ENCODE measurements at regions not wholly inside any gene's neighbourhood (a gene's known extent, or its start where the extent isn't known, plus 50 kb on each side); places are given as distances from the start of the nearest gene placed in this dataset.

DNA sequence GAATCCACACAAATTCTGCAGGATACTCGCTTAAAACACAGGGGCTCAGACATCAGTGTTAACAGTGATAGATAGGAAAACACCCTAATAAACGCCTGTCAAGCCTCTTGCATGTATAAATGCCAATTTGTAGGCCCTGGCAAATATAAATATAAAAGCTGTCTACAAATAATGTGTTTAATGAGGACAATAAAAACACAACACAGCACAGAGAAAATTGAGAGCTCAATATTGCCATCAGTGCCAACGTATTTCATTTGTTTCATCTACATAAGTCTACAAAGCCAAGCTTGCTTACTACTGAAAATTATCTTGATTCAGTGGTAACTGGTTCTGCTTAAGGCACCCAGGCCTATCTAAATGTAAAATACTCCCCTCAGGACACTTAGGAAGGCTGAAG, 1387.0 kb upstream of the TENM4 start:
- Histone ChIP-seq H3K4me3 (ENCODE audit: low read depth in 1 of 2, low read length in 2 of 2) (no peak overlapping the region), H3K4me1 (ENCODE audit: insufficient read depth, low read length) (no peaks in the 10 kb centered on the region), H3K36me3 (ENCODE audit: insufficient read depth, low read length) (no peaks in the 10 kb centered on the region), H3K9me3 (ENCODE audit: low read length) (no peaks in the 10 kb centered on the region), H3K27me3 (ENCODE audit: control insufficient read depth in 1 of 2, insufficient read depth in 2 of 2, low read length in 2 of 2) (no peaks in the 10 kb centered on the region), H3K9ac (ENCODE audit: low read length) (no peak overlapping the region), H3K27ac (ENCODE audit: low read depth, low read length) (no peak overlapping the region)

DNA sequence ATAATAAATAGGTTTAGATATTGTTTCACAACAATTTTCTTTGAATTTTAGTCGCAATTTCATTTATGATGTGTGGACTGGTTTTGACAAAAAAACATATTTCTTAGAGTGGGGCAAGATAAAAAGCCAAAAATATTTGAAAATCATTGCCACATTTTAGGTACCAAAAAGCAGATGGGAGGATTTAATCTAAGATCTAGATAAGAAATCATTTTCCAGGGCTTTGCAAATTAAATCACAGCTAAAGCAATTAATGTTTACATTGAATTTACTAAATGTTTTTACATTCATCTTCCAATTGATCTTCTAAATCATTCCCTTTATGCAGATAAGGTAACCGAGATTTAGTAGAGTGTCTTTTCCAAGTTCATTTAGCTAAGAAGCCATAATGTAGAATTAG, 1386.0 kb upstream of the TENM4 start:
- H3K27ac ChIP-seq (ENCODE audit: low read depth, low read length) = no peak overlapping the region
- no peaks in the 10 kb centered on the region for H3K4me1 ChIP-seq (ENCODE audit: insufficient read depth, low read length)
- H3K9ac ChIP-seq (ENCODE audit: low read length) = no peak overlapping the region
- no peaks in the 10 kb centered on the region for H3K27me3 ChIP-seq (ENCODE audit: control insufficient read depth in 1 of 2, insufficient read depth in 2 of 2, low read length in 2 of 2)
- H3K36me3 ChIP-seq (ENCODE audit: insufficient read depth, low read length) = no peaks in the 10 kb centered on the region
- H3K9me3 ChIP-seq (ENCODE audit: low read length) = no peaks in the 10 kb centered on the region
- no peak overlapping the region for H3K4me3 ChIP-seq (ENCODE audit: low read depth in 1 of 2, low read length in 2 of 2)

DNA sequence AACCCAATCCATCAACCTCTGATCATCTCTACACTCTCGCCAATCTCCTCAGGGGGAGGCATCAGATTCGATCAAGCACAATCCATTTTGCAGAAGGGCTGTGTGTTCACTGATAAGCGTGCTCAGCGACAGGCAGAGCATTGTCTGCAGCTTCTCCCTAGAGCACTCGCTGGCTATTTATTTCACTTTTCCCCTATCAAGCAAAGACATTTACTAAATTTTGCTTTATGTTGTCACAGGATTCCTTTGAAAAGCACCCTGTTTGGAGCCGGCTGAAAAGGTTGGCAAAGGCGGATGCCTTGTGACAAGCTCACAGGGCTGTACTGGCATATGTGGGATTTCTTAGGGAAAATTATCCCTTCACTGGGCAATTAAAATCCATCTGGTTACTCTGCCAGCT, 1381.5 kb upstream of the TENM4 start:
- H3K9ac ChIP-seq (ENCODE audit: low read length) = no peak overlapping the region
- no peaks in the 10 kb centered on the region for H3K27me3 ChIP-seq (ENCODE audit: control insufficient read depth in 1 of 2, insufficient read depth in 2 of 2, low read length in 2 of 2)
- no peaks in the 10 kb centered on the region for H3K36me3 ChIP-seq (ENCODE audit: insufficient read depth, low read length)
- no peaks in the 10 kb centered on the region for H3K9me3 ChIP-seq (ENCODE audit: low read length)
- no peak overlapping the region for H3K4me3 ChIP-seq (ENCODE audit: low read depth in 1 of 2, low read length in 2 of 2)
- H3K4me1 ChIP-seq (ENCODE audit: insufficient read depth, low read length) = no peaks in the 10 kb centered on the region
- no peak overlapping the region for H3K27ac ChIP-seq (ENCODE audit: low read depth, low read length)

DNA sequence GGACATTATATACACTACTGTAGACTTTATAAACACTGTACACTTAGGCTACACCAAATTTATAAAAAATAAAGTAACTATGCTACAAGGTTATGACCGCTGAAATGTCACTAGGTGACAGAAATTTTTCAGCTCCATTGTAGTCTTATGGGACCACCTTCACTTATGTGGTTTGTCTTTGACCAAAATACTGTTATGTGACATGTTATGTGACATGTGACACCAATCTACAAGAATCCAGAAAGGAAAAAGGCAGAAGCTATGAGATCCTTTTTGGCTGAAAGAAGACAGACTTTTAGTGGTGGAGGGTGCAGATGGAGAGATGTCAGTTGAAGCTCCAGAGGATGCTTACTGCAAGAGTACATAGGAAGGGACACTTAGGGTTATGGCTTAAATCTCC, 1378.4 kb upstream of the TENM4 start:
- Histone ChIP-seq H3K36me3 (ENCODE audit: insufficient read depth, low read length) (no peaks in the 10 kb centered on the region), H3K4me1 (ENCODE audit: insufficient read depth, low read length) (no peaks in the 10 kb centered on the region), H3K9me3 (ENCODE audit: low read length) (no peaks in the 10 kb centered on the region), H3K4me3 (ENCODE audit: low read depth in 1 of 2, low read length in 2 of 2) (no peak overlapping the region), H3K9ac (ENCODE audit: low read length) (no peak overlapping the region), H3K27ac (ENCODE audit: low read depth, low read length) (no peak overlapping the region), H3K27me3 (ENCODE audit: control insufficient read depth in 1 of 2, insufficient read depth in 2 of 2, low read length in 2 of 2) (no peaks in the 10 kb centered on the region)

DNA sequence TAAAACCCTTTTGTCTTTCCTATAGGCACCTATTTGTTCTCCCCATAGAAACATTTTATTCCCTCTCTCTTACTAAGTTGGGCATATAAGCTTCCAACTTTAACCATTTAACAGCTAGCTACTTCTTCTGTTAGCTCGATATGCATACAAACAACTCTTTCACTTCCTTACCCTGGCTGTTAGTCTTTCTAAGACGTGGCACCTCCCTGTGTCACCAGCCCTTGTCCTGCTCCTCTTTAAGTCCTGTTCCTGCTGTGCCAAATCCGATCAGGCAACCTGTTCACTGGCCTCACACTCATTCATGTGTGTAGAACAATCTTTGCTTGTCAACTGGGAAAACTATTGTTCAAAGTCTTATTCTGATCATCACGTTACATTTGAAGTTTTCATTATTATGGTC, 1376.1 kb upstream of the TENM4 start:
- H3K36me3 ChIP-seq (ENCODE audit: insufficient read depth, low read length) = no peaks in the 10 kb centered on the region
- H3K9me3 ChIP-seq (ENCODE audit: low read length) = no peaks in the 10 kb centered on the region
- no peaks in the 10 kb centered on the region for H3K27me3 ChIP-seq (ENCODE audit: control insufficient read depth in 1 of 2, insufficient read depth in 2 of 2, low read length in 2 of 2)
- H3K27ac ChIP-seq (ENCODE audit: low read depth, low read length) = no peak overlapping the region
- no peaks in the 10 kb centered on the region for H3K4me1 ChIP-seq (ENCODE audit: insufficient read depth, low read length)
- H3K4me3 ChIP-seq (ENCODE audit: low read depth in 1 of 2, low read length in 2 of 2) = no peak overlapping the region
- no peak overlapping the region for H3K9ac ChIP-seq (ENCODE audit: low read length)

DNA sequence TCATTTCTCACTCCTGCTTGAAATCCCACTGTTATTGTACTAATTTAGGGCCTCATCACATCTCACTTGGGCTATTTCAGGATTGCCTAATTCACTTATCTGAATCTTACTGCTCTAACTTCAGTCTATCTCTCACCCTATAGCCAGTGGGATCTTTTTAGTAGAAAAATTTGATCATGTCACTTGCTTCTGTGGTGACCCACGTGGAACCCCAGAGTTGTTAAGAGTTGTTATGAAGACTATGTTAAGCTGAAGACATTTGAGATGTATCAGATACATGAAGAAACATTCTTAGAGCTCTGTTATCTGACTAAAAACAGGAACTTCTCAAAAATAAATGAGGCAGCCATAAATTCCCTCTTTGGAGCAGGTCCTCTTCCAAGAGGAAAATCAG, 1375.6 kb upstream of the TENM4 start:
- Histone ChIP-seq H3K9ac (ENCODE audit: low read length) (no peak overlapping the region), H3K27ac (ENCODE audit: low read depth, low read length) (no peak overlapping the region), H3K4me1 (ENCODE audit: insufficient read depth, low read length) (no peaks in the 10 kb centered on the region), H3K9me3 (ENCODE audit: low read length) (no peaks in the 10 kb centered on the region), H3K36me3 (ENCODE audit: insufficient read depth, low read length) (no peaks in the 10 kb centered on the region), H3K4me3 (ENCODE audit: low read depth in 1 of 2, low read length in 2 of 2) (no peak overlapping the region), H3K27me3 (ENCODE audit: control insufficient read depth in 1 of 2, insufficient read depth in 2 of 2, low read length in 2 of 2) (no peaks in the 10 kb centered on the region)

DNA sequence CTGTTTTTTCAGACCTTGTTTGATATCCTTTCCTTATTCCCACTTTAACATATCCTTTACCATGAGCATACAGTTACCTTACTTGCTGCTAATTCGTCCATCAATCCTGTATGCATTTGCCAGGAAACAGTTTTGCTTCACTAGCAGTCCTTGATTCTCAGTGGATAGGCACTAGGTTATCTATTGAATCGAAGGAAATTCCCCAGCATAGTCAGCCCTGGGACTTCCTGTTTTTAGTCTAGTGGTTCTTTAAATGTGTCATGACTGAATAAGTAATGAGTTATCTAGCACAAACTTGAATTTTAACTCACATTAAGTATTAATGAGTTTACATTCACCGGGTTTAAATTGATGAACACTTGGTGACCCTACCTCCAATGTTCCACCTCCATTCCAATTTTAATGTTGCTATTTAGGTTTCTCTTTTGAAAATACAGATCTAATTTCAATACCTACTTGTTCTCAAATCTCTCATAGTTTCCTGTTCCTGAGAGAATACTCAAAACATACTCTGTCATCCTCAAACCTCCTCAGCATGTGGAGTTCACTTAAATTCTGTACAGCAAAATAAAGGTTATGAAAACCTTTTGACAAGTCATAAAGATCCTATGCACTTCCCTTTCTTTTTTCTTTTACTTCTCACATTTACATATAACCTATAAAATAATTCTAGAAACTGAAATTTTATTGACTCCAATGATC, 1375.1 kb upstream of the TENM4 start:
- no peak overlapping the region for H3K4me3 ChIP-seq (ENCODE audit: low read depth in 1 of 2, low read length in 2 of 2)
- H3K4me1 ChIP-seq (ENCODE audit: insufficient read depth, low read length) = no peaks in the 10 kb centered on the region
- H3K9ac ChIP-seq (ENCODE audit: low read length) = no peak overlapping the region
- no peaks in the 10 kb centered on the region for H3K36me3 ChIP-seq (ENCODE audit: insufficient read depth, low read length)
- H3K27ac ChIP-seq (ENCODE audit: low read depth, low read length) = no peak overlapping the region
- H3K27me3 ChIP-seq (ENCODE audit: control insufficient read depth in 1 of 2, insufficient read depth in 2 of 2, low read length in 2 of 2) = no peaks in the 10 kb centered on the region
- H3K9me3 ChIP-seq (ENCODE audit: low read length) = no peaks in the 10 kb centered on the region

DNA sequence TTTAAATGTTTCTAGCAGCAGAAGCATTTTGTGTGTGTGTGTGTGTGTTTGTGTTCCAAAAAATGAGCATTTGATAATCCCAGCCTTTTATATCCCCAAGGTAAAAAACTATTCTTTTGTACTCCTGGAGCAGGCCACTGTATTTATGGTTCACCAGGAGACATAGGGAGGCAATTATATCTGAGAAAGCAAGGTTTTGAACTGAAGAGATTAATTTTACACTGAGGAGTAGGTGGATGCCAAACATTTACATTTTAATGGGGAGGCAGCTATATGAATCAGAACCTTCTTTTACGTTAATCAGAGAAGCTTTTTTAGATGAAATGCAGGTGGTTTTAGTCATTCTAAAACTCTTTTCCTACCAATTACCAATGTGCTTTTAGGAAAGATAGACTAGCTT, 1374.0 kb upstream of the TENM4 start:
- H3K9me3 ChIP-seq (ENCODE audit: low read length) = no peaks in the 10 kb centered on the region
- H3K36me3 ChIP-seq (ENCODE audit: insufficient read depth, low read length) = no peaks in the 10 kb centered on the region
- H3K9ac ChIP-seq (ENCODE audit: low read length) = no peak overlapping the region
- no peak overlapping the region for H3K4me3 ChIP-seq (ENCODE audit: low read depth in 1 of 2, low read length in 2 of 2)
- no peaks in the 10 kb centered on the region for H3K27me3 ChIP-seq (ENCODE audit: control insufficient read depth in 1 of 2, insufficient read depth in 2 of 2, low read length in 2 of 2)
- no peak overlapping the region for H3K27ac ChIP-seq (ENCODE audit: low read depth, low read length)
- no peaks in the 10 kb centered on the region for H3K4me1 ChIP-seq (ENCODE audit: insufficient read depth, low read length)

DNA sequence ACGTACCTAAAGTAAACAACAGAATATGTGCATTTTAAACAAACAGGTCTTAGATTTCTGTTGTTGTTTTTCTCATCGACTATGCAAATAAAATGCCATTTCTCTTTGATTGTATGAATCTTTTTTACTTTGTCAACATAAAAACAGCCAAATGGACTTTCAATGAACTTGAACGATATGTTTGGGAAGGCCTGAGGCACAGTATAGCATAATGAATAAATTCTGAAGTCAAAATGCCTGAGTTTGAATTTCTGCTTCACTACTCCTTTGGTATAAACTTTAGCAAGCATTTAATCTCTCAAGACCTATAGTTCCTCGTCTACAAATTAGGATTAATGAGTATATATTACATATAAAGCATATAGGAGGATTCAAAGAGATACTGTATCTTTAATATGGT, 1369.9 kb upstream of the TENM4 start:
- H3K9ac ChIP-seq (ENCODE audit: low read length) = no peak overlapping the region
- no peak overlapping the region for H3K27ac ChIP-seq (ENCODE audit: low read depth, low read length)
- H3K9me3 ChIP-seq (ENCODE audit: low read length) = no peaks in the 10 kb centered on the region
- H3K27me3 ChIP-seq (ENCODE audit: control insufficient read depth in 1 of 2, insufficient read depth in 2 of 2, low read length in 2 of 2) = no peaks in the 10 kb centered on the region
- no peak overlapping the region for H3K4me3 ChIP-seq (ENCODE audit: low read depth in 1 of 2, low read length in 2 of 2)
- no peaks in the 10 kb centered on the region for H3K4me1 ChIP-seq (ENCODE audit: insufficient read depth, low read length)
- H3K36me3 ChIP-seq (ENCODE audit: insufficient read depth, low read length) = no peaks in the 10 kb centered on the region

DNA sequence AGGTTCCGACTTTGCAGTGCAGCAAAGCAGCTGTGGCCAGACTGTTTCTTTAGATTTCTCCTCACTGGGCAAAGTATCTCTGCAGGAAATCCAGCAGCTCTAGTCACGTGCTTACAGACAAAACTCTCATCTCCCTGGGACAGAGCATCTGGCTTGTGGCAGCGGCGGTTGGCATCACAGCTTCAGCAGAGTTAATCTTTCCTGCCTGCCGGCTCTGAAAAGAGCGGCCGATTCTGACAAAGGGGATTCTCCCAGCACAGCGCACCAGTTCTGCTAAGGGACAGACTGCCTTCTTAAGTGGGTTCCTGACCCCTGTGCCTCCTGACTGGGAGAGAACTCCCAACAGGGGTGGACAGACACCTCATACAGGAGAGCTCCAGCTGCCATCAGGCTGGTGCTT, 1357.3 kb upstream of the TENM4 start:
- no peaks in the 10 kb centered on the region for H3K4me1 ChIP-seq (ENCODE audit: insufficient read depth, low read length)
- no peaks in the 10 kb centered on the region for H3K9me3 ChIP-seq (ENCODE audit: low read length)
- H3K4me3 ChIP-seq (ENCODE audit: low read depth in 1 of 2, low read length in 2 of 2) = no peak overlapping the region
- H3K27ac ChIP-seq (ENCODE audit: low read depth, low read length) = no peak overlapping the region
- H3K36me3 ChIP-seq (ENCODE audit: insufficient read depth, low read length) = no peaks in the 10 kb centered on the region
- H3K9ac ChIP-seq (ENCODE audit: low read length) = no peak overlapping the region
- H3K27me3 ChIP-seq (ENCODE audit: control insufficient read depth in 1 of 2, insufficient read depth in 2 of 2, low read length in 2 of 2) = no peaks in the 10 kb centered on the region

DNA sequence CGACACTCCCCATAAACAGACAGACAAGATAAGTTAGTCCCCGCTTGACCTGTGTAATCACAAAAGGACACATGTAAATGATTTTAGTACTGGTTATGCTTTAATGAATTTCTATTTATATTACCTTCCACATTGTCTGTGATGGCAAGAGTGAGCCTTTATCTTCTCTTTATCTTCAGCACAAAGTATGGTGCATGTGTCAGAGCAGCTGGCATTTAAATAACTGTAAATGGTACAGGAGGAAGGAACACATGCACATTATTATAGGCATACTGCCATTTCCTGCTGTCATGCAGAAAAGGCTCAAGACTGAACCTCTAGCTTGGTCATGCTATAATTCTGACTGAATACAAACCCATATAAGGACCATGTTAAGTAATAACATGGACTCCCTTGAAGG, 1342.7 kb upstream of the TENM4 start:
- Histone ChIP-seq H3K9ac (ENCODE audit: low read length) (no peak overlapping the region), H3K4me1 (ENCODE audit: insufficient read depth, low read length) (no peaks in the 10 kb centered on the region), H3K9me3 (ENCODE audit: low read length) (no peaks in the 10 kb centered on the region), H3K27me3 (ENCODE audit: control insufficient read depth in 1 of 2, insufficient read depth in 2 of 2, low read length in 2 of 2) (no peaks in the 10 kb centered on the region), H3K36me3 (ENCODE audit: insufficient read depth, low read length) (no peaks in the 10 kb centered on the region), H3K4me3 (ENCODE audit: low read depth in 1 of 2, low read length in 2 of 2) (no peak overlapping the region), H3K27ac (ENCODE audit: low read depth, low read length) (no peak overlapping the region)

DNA sequence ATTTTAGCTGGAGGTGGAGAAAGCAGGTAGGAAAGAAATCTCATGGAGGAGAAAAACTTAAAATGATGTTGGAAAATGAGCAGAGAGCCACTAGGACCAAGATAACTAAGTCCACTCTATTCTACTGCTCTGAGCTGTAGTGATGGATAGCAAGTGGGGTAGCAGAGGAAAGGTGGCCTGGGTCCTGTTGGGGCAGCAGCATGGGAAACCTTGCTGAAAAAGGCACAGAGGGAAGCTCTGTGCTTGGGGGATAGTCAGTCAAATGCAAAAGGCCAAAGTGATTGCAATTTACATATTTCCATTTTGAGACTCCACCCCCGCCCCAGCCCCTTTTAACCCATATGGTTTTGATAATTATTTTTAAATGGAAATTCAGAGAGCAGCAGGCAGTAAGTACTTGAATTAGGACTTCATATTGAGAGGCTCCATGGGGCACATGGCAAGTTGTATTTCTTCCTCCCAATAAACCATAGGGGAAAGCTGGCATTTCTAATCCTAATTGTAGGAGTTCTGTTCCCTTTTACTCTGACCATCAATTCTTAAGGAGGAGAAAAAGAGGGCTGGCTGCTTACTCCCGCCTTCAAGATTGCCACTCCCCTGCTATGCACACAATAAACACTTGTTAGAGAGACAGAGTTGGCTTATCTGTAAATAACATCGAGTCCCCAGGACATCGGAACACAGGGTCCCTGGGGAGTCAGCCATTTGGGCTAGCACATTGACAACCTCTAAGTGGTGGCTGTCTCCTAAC, 1341.5 kb upstream of the TENM4 start:
- Histone ChIP-seq H3K9me3 (ENCODE audit: low read length) (no peaks in the 10 kb centered on the region), H3K27me3 (ENCODE audit: control insufficient read depth in 1 of 2, insufficient read depth in 2 of 2, low read length in 2 of 2) (no peaks in the 10 kb centered on the region), H3K9ac (ENCODE audit: low read length) (no peak overlapping the region), H3K4me3 (ENCODE audit: low read depth in 1 of 2, low read length in 2 of 2) (no peak overlapping the region), H3K27ac (ENCODE audit: low read depth, low read length) (no peak overlapping the region), H3K4me1 (ENCODE audit: insufficient read depth, low read length) (no peaks in the 10 kb centered on the region), H3K36me3 (ENCODE audit: insufficient read depth, low read length) (no peaks in the 10 kb centered on the region)

Data from muscle layer of colon (tissue), 2 donors.